ENCODE measurements at regions not wholly inside any gene's neighbourhood (a gene's known extent, or its start where the extent isn't known, plus 50 kb on each side); places are given as distances from the start of the nearest gene placed in this dataset.

DNA sequence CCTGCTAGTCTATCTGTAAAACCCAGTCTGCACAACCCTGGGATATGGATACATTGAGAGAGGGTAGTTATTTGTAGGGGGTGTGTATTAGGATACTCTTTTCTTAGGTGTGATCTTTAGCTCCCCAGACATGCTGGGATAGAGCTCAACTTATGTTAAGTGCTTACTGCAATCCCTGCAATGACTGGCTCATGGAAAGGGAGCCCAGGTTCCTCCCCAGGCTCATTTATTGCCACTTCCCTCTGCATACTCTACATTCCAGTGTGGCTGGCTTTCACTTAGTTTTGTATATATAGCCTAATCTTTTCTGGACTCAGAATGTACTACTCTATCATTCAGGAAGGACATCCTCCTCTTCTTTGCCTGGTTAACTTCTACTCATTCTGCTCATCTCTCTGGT lies 172.0 kb downstream of the SYT10 start:
- Histone ChIP-seq H3K4me3 (ENCODE audit: low read length) (no peak overlapping the region), H3K27me3 (ENCODE audit: control insufficient read depth, insufficient read depth, low read length) (no peaks in the 10 kb centered on the region)
- no peak for DNase-seq

DNA sequence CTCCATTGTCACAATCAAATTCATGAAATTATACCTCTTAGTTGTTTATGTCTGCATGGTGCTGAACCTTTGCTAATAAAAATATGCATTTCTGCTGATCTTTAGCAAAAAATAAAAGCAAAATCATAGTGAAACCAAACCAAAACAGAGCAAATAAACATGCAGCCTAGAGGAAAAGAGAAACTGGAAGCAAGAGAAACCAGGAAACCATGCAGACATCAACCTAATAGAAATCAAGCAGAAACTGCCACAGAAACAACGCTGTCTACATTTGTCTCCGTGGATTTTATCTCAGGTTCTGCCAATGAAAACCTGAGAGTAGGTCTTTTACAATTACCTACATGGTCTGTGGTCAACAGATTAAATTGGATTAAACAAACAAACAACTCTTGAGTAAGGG lies 173.7 kb downstream of the SYT10 start:
- H3K4me1 ChIP-seq (ENCODE audit: control insufficient read depth, insufficient read depth, low read length), result no peaks in the 10 kb centered on the region
- no peak for DNase-seq
- H3K27me3 ChIP-seq (ENCODE audit: control insufficient read depth, insufficient read depth, low read length), result no peaks in the 10 kb centered on the region
- no peaks in the 10 kb centered on the region for H3K36me3 ChIP-seq (ENCODE audit: control insufficient read depth, insufficient read depth, low read length)
- H3K27ac ChIP-seq (ENCODE audit: low read length), result no peak overlapping the region
- H3K4me3 ChIP-seq (ENCODE audit: low read length), result no peak overlapping the region
- 60% methylated on average over 1 of the region's 2 CpGs for WGBS (ENCODE audit: insufficient coverage, low lambda C conversion rate)
- no peaks in the 10 kb centered on the region for H3K9me3 ChIP-seq (ENCODE audit: control insufficient read depth, low read depth, low read length)

More for the DNA sequence above, 172.0 kb downstream of the SYT10 start:
- H3K9me3 ChIP-seq (ENCODE audit: control insufficient read depth, low read depth, low read length), result no peaks in the 10 kb centered on the region
- no peaks in the 10 kb centered on the region for H3K36me3 ChIP-seq (ENCODE audit: control insufficient read depth, insufficient read depth, low read length)
- H3K4me1 ChIP-seq (ENCODE audit: control insufficient read depth, insufficient read depth, low read length), result no peaks in the 10 kb centered on the region
- no peak overlapping the region for H3K27ac ChIP-seq (ENCODE audit: low read length)

DNA sequence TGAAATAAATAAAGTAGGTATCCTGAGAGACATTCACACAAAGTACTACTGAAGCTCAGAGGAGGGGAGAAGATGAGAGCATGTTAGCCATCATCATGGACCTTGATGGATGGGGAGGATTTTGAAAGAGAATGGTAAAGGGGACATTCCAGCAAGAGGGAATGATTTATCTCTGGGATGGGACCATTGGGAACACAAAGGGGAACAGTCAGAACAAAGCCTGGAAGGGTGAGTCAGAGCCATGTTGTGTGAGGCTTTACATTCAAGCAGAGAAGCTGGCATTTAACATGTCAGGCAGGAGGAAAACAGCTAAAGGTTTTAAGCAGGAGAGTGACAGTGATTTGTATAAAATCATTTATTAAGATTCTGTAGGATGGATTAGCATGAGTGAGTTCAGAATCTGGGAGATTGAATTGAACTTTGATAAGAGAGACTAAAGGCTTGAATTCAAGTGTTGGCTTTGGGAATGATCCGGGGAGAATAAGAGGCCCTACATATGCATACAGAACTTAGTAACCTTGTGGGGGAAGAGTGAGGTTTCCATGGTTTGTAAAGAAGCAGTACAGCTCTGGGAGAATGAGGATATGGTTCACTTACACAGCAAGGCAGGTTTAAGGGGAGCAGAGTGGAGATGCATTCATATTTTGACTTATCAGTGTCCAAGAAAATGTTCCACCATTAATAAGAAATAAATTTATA lies 174.4 kb downstream of the SYT10 start:
- Histone ChIP-seq H3K27me3 (ENCODE audit: control insufficient read depth, insufficient read depth, low read length) (no peaks in the 10 kb centered on the region), H3K4me1 (ENCODE audit: control insufficient read depth, insufficient read depth, low read length) (no peaks in the 10 kb centered on the region), H3K27ac (ENCODE audit: low read length) (no peak overlapping the region), H3K4me3 (ENCODE audit: low read length) (no peak overlapping the region), H3K9me3 (ENCODE audit: control insufficient read depth, low read depth, low read length) (no peaks in the 10 kb centered on the region), H3K36me3 (ENCODE audit: control insufficient read depth, insufficient read depth, low read length) (no peaks in the 10 kb centered on the region)
- no CpG with 5 or more reads among the region's 1 CpG for WGBS (ENCODE audit: insufficient coverage, low lambda C conversion rate)
- no peak for DNase-seq

DNA sequence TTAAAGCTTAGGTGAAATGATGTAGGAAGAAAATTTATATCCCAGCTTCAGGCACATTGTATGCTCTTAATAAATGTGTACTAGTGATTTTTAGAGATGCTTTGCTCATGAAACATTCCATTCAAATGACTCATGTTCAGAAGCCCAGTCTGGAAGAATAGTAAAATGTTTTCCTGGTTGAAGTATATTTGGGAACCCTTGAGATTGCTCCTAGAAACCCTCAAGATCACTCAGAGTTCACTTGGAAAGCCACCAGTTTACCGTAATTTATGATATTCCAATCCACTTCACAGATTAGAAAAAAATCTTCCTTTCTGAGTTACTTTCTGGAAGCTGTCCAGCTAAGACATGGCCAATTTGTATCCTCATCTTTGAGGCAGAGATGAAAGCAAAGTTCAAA lies 186.4 kb downstream of the SYT10 start:
- no peak for DNase-seq
- Histone ChIP-seq H3K27me3 (ENCODE audit: control insufficient read depth, insufficient read depth, low read length) (no peaks in the 10 kb centered on the region), H3K4me1 (ENCODE audit: control insufficient read depth, insufficient read depth, low read length) (no peaks in the 10 kb centered on the region), H3K27ac (ENCODE audit: low read length) (no peak overlapping the region), H3K9me3 (ENCODE audit: control insufficient read depth, low read depth, low read length) (no peaks in the 10 kb centered on the region), H3K4me3 (ENCODE audit: low read length) (no peak overlapping the region), H3K36me3 (ENCODE audit: control insufficient read depth, insufficient read depth, low read length) (no peaks in the 10 kb centered on the region)
- no CpG with 5 or more reads among the region's 1 CpG for WGBS (ENCODE audit: insufficient coverage, low lambda C conversion rate)

DNA sequence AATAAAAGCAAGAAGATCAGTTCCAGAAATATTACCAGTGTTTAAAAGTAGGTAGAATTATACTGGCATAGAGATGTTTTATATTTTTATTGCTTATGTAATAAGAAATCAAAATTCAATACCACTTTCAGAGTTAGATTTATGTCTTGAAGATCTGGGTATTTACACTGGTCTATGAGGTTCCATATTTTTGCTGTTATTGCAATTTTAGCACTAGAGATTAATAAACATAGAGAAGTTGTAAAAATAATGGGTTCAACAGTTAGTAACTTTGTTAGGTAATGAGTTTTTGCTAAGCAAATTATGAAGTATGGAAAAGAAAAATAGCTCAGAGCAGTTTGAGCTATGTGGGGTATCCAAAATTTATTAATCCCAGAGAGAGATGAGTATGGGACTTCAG lies 188.1 kb downstream of the SYT10 start:
- Histone ChIP-seq H3K27me3 (ENCODE audit: control insufficient read depth, insufficient read depth, low read length) (no peaks in the 10 kb centered on the region), H3K9me3 (ENCODE audit: control insufficient read depth, low read depth, low read length) (no peaks in the 10 kb centered on the region)

DNA sequence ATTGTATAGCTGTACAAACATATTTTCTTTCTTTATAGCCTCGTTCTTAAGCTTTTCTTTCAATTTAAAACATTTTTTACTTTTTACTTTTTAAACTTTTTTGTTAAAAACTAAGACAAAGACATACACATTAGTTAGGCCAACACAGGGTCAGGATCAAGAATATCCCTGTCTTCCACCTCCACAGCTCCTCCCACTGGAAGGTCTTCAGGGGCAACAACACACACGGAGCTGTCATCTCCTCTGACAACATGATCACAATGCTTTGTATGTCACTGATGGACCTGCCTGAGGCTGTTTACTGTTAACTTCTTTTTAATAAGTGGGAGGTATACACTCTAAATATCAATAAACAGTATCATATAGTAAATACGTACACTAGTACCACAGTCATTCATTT lies 191.3 kb downstream of the SYT10 start:
- H3K4me1 ChIP-seq (ENCODE audit: control insufficient read depth, insufficient read depth, low read length), result no peaks in the 10 kb centered on the region
- no peak overlapping the region for H3K27ac ChIP-seq (ENCODE audit: low read length)
- no peaks in the 10 kb centered on the region for H3K36me3 ChIP-seq (ENCODE audit: control insufficient read depth, insufficient read depth, low read length)
- H3K9me3 ChIP-seq (ENCODE audit: control insufficient read depth, low read depth, low read length), result no peaks in the 10 kb centered on the region
- 100% methylated on average over 1 of the region's 3 CpGs for WGBS (ENCODE audit: insufficient coverage, low lambda C conversion rate)
- no peaks in the 10 kb centered on the region for H3K27me3 ChIP-seq (ENCODE audit: control insufficient read depth, insufficient read depth, low read length)
- no peak for DNase-seq
- no peak overlapping the region for H3K4me3 ChIP-seq (ENCODE audit: low read length)

More for the DNA sequence above, 188.1 kb downstream of the SYT10 start:
- H3K36me3 ChIP-seq (ENCODE audit: control insufficient read depth, insufficient read depth, low read length), result no peaks in the 10 kb centered on the region
- no peak overlapping the region for H3K4me3 ChIP-seq (ENCODE audit: low read length)
- no peak for DNase-seq
- no peaks in the 10 kb centered on the region for H3K4me1 ChIP-seq (ENCODE audit: control insufficient read depth, insufficient read depth, low read length)
- no peak overlapping the region for H3K27ac ChIP-seq (ENCODE audit: low read length)

DNA sequence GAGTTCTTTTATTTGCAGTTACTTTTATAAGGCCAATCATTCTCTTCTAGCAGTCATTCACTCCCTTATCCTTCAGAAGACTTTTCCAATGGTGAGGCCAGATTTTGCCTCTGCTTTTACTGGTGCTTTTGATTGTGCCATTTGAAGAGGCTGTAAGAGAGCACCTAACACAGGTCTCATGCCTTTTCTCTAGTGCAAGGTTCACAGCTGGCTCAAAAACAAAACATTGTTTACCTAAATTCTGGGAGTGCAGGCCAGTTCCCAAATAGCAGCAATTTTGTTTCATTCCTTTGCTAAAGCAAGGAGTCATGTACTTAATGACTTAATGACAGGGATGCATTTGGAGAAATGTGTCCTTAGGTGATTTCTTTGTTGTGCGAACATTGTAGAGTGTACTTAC lies 192.0 kb downstream of the SYT10 start:
- Histone ChIP-seq H3K36me3 (ENCODE audit: control insufficient read depth, insufficient read depth, low read length) (no peaks in the 10 kb centered on the region), H3K27me3 (ENCODE audit: control insufficient read depth, insufficient read depth, low read length) (no peaks in the 10 kb centered on the region), H3K4me3 (ENCODE audit: low read length) (no peak overlapping the region), H3K9me3 (ENCODE audit: control insufficient read depth, low read depth, low read length) (no peaks in the 10 kb centered on the region), H3K4me1 (ENCODE audit: control insufficient read depth, insufficient read depth, low read length) (no peaks in the 10 kb centered on the region), H3K27ac (ENCODE audit: low read length) (no peak overlapping the region)
- 100% methylated on average over 1 of the region's 1 CpG for WGBS (ENCODE audit: insufficient coverage, low lambda C conversion rate)
- DNase-seq, result no peak

DNA sequence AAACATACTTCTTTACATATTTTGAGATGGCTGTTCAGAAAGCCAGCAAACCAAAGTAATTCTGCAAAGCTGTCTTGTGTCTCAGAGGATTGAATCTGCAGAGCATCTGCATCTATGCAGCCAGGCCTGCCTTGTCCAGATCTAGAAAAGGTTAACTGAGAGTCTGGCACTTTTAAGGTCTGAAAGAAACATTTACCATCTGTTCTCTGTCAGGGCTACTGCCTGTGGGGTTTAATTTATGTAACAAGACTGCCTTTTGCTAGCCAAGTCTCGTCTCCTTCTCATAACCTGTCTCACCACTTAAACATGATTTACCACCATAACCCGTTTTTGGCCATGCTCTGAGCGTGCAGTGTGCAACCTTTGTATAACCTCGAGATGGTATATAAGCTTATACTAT lies 194.2 kb downstream of the SYT10 start:
- 91% methylated on average over 4 of the region's 4 CpGs for WGBS (ENCODE audit: insufficient coverage, low lambda C conversion rate)
- no peaks in the 10 kb centered on the region for H3K27me3 ChIP-seq (ENCODE audit: control insufficient read depth, insufficient read depth, low read length)
- DNase-seq, result no peak
- no peak overlapping the region for H3K27ac ChIP-seq (ENCODE audit: low read length)
- no peaks in the 10 kb centered on the region for H3K4me1 ChIP-seq (ENCODE audit: control insufficient read depth, insufficient read depth, low read length)
- no peaks in the 10 kb centered on the region for H3K9me3 ChIP-seq (ENCODE audit: control insufficient read depth, low read depth, low read length)
- H3K4me3 ChIP-seq (ENCODE audit: low read length), result no peak overlapping the region
- H3K36me3 ChIP-seq (ENCODE audit: control insufficient read depth, insufficient read depth, low read length), result no peaks in the 10 kb centered on the region

DNA sequence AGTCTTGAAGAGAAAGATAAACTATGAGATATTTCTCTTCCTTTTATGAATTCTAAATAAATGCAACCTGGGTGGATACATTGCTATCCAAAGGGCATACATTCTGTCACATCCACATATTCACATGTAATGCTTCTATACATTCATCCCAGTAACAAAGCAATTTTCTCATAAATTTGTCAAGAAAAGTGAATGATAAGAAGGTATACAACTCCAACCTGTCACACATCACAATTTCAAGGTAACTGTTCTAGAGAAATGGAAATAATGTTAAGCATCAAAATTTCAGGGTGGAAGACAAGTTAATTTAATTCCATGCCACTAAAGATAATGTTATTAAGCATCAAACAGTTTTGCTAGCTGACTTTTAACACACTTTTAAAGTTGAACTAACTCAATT lies 212.9 kb downstream of the SYT10 start:
- no peak for DNase-seq
- Histone ChIP-seq H3K36me3 (ENCODE audit: control insufficient read depth, insufficient read depth, low read length) (no peaks in the 10 kb centered on the region), H3K4me3 (ENCODE audit: low read length) (no peak overlapping the region), H3K27me3 (ENCODE audit: control insufficient read depth, insufficient read depth, low read length) (no peaks in the 10 kb centered on the region), H3K9me3 (ENCODE audit: control insufficient read depth, low read depth, low read length) (no peaks in the 10 kb centered on the region), H3K4me1 (ENCODE audit: control insufficient read depth, insufficient read depth, low read length) (no peaks in the 10 kb centered on the region), H3K27ac (ENCODE audit: low read length) (no peak overlapping the region)

DNA sequence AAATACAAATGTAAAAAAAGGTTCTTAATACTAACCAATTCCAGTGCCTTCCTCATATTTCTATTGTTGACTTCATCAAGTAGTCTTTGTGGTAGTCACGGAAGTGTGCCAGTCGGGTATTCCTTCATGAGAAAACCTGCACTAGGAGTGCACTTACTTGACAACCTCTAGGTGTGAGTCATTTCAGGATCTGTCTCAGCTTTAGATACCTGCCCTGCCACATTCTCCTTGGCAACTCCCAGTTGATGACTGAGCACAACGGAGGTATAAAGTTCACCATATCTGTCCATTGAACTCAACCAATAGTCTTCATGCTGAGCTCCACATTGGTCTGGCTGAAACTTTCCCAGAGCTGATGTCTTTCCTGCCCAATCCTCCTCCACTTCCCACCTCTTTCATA lies 215.7 kb downstream of the SYT10 start:
- no peaks in the 10 kb centered on the region for H3K27me3 ChIP-seq (ENCODE audit: control insufficient read depth, insufficient read depth, low read length)
- no peak overlapping the region for H3K4me3 ChIP-seq (ENCODE audit: low read length)
- no CpG with 5 or more reads among the region's 3 CpGs for WGBS (ENCODE audit: insufficient coverage, low lambda C conversion rate)
- no peak overlapping the region for H3K27ac ChIP-seq (ENCODE audit: low read length)
- H3K4me1 ChIP-seq (ENCODE audit: control insufficient read depth, insufficient read depth, low read length), result no peaks in the 10 kb centered on the region
- H3K36me3 ChIP-seq (ENCODE audit: control insufficient read depth, insufficient read depth, low read length), result no peaks in the 10 kb centered on the region
- DNase-seq, result no peak
- H3K9me3 ChIP-seq (ENCODE audit: control insufficient read depth, low read depth, low read length), result no peaks in the 10 kb centered on the region

DNA sequence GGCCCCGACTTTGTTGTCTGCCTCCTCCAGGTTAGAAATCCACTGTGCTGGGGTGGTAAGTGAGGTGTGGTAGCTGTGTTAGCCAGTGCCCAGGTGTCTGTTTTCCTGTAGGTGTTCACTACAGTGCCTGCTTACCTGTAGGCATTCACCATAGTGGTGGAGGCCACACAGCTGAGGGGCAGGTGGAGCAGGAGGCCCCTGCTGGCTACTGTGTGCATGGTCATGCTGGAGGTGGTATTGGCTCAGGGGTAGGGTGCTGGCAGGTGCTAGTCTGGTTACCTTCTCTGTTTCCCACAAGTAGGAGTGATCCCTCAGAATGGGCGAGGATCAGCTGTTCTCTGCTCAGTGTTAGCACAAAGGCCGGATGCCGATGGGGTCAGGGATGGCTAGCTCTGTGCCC lies 217.3 kb downstream of the SYT10 start:
- Histone ChIP-seq H3K4me3 (ENCODE audit: low read length) (no peak overlapping the region), H3K27ac (ENCODE audit: low read length) (no peak overlapping the region), H3K27me3 (ENCODE audit: control insufficient read depth, insufficient read depth, low read length) (no peaks in the 10 kb centered on the region), H3K36me3 (ENCODE audit: control insufficient read depth, insufficient read depth, low read length) (no peaks in the 10 kb centered on the region), H3K9me3 (ENCODE audit: control insufficient read depth, low read depth, low read length) (peaks cover 2% of the 10 kb centered on the region), H3K4me1 (ENCODE audit: control insufficient read depth, insufficient read depth, low read length) (no peaks in the 10 kb centered on the region)
- no peak for DNase-seq
- WGBS (ENCODE audit: insufficient coverage, low lambda C conversion rate), result no CpG with 5 or more reads among the region's 4 CpGs

All from large intestine (tissue), 3 donors.